Trophoblast cell (in vitro differentiated cells and primary cell): ENCODE measurements at regions not wholly inside any gene's neighbourhood (a gene's known extent, or its start where the extent isn't known, plus 50 kb on each side); places are given as distances from the start of the nearest gene placed in this dataset.

Experiments used
- DNase-seq, 2 donors: peaks; one replicate each; pipeline ENCODE4 v3.0.0-alpha.2; 2016
- H2AFZ ChIP-seq: 2 replicates; pipeline ENCODE4 v1.6.1; 2013; ENCODE audit warnings: low read length, moderate library complexity, mild to moderate bottlenecking; ENCODE audit not compliant: insufficient read depth, poor library complexity
- H2AK5ac ChIP-seq: 2 replicates; pipeline ENCODE4 v1.6.1; 2013; ENCODE audit warnings: mild to moderate bottlenecking, low read length
- H2BK120ac ChIP-seq: 2 replicates; pipeline ENCODE4 v1.6.1; 2013; ENCODE audit warnings: low read length, mild to moderate bottlenecking, moderate library complexity; ENCODE audit not compliant: insufficient read depth, poor library complexity
- H2BK12ac ChIP-seq: 2 replicates; pipeline ENCODE4 v1.6.1; 2013; ENCODE audit warnings: mild to moderate bottlenecking, low read length, moderate library complexity
- H2BK5ac ChIP-seq: 2 replicates; pipeline ENCODE4 v1.6.1; 2013; ENCODE audit warnings: low read length, low read depth, moderate library complexity, mild to moderate bottlenecking; ENCODE audit not compliant: poor library complexity
- H3K14ac ChIP-seq: 2 replicates; pipeline ENCODE4 v1.6.1; 2013; ENCODE audit warnings: mild to moderate bottlenecking, low read length
- H3K18ac ChIP-seq: 2 replicates; pipeline ENCODE4 v1.6.1; 2013; ENCODE audit warnings: mild to moderate bottlenecking, low read length
- H3K23ac ChIP-seq: 2 replicates; pipeline ENCODE4 v1.6.1; 2013; ENCODE audit warnings: low read length
- H3K27ac ChIP-seq: 2 replicates; pipeline ENCODE4 v1.5.1; 2013; ENCODE audit warnings: low read depth, mild to moderate bottlenecking, inconsistent platforms, low read length, moderate library complexity
- H3K27me3 ChIP-seq: 2 replicates; pipeline ENCODE4 v1.6.1; 2013; ENCODE audit warnings: inconsistent platforms, mild to moderate bottlenecking, low read length, moderate library complexity; ENCODE audit not compliant: insufficient read depth
- H3K36me3 ChIP-seq, 2 experiments: 1 replicate in 1 of 2; 2 replicates in 1 of 2; pipeline ENCODE4 v1.6.1; 2013; ENCODE audit warnings: low read length in 2 of 2, mild to moderate bottlenecking in 2 of 2, moderate library complexity in 1 of 2; ENCODE audit not compliant: insufficient read depth in 2 of 2, control insufficient read depth in 1 of 2
- H3K4ac ChIP-seq: 2 replicates; pipeline ENCODE4 v1.6.1; 2013; ENCODE audit warnings: low read depth, mild to moderate bottlenecking, low read length, moderate library complexity
- H3K4me1 ChIP-seq, 2 experiments: 1 replicate in 1 of 2; 2 replicates in 1 of 2; pipeline ENCODE4 v1.6.1; 2013; ENCODE audit warnings: low read length in 2 of 2, mild to moderate bottlenecking in 2 of 2, moderate library complexity in 1 of 2; ENCODE audit not compliant: insufficient read depth in 2 of 2, control insufficient read depth in 1 of 2
- H3K4me2 ChIP-seq: 2 replicates; pipeline ENCODE4 v1.6.1; 2013; ENCODE audit warnings: inconsistent platforms, mild to moderate bottlenecking, low read length, moderate library complexity
- H3K4me3 ChIP-seq: 2 replicates; pipeline ENCODE4 v1.5.1; 2013; ENCODE audit warnings: mild to moderate bottlenecking, low read depth, low read length, inconsistent platforms
- H3K79me1 ChIP-seq: one replicate; pipeline ENCODE4 v1.6.1; 2013; ENCODE audit warnings: low read length
- H3K79me2 ChIP-seq: 2 replicates; pipeline ENCODE4 v1.6.1; 2013; ENCODE audit warnings: low read length, mild to moderate bottlenecking; ENCODE audit not compliant: control insufficient read depth, insufficient read depth, poor library complexity
- H3K9ac ChIP-seq: 2 replicates; pipeline ENCODE4 v1.6.1; 2013; ENCODE audit warnings: mild to moderate bottlenecking, low read length
- H3K9me3 ChIP-seq: 2 replicates; pipeline ENCODE4 v1.6.1; 2013; ENCODE audit warnings: low read depth, mild to moderate bottlenecking, control low read depth, inconsistent platforms, low read length; ENCODE audit not compliant: insufficient read depth
- H4K12ac ChIP-seq: 2 replicates; pipeline ENCODE4 v1.6.1; 2013; ENCODE audit warnings: low read depth, mild to moderate bottlenecking, low read length, moderate library complexity
- H4K8ac ChIP-seq: 2 replicates; pipeline ENCODE4 v1.6.1; 2013; ENCODE audit warnings: low read depth, mild to moderate bottlenecking, low read length, moderate library complexity
- H4K91ac ChIP-seq: one replicate; pipeline ENCODE4 v1.6.1; 2013; ENCODE audit warnings: low read depth, mild to moderate bottlenecking, low read length, moderate library complexity
- WGBS: extraction: QIAGEN DNeasy Blood & Tissue Kit; methylation state at CpG from one replicate; pipeline ENCODE4 v1.1.7; 2013; ENCODE audit warnings: missing lambda C conversion rate; ENCODE audit not compliant: insufficient read length, insufficient coverage; ENCODE audit errors: extremely low coverage; 5-methylcytosine and 5-hydroxymethylcytosine counted together

DNA sequence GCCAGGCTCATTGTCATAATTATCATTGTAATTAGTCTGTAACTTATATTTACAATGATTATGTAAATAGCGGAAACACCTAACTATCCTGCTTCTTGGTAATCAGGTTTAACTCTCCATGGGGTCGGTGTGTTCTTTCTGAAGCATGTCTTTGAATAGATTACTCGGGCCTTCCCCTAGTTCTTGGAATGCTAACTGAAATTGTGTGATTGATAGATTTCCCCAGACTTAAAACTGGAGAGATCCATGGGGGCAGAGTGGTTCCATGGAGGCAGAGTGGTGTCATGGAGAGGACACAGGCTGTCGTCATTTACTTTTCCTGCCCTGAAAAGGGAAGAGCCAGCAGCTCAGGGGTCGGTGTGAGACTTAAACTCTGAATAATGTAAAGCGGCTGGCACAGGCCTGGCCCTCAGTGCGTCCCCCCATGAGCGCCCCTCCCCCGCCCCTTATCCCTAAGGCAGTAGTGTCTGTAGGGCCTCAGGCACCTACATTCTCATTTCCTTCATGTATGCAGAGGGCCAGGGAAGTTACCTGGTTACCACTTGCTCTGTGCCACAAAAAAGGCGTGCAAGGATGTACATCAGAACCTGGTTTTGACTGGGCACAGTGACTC lies 225.1 kb downstream of the TM9SF2 start:
- Histone ChIP-seq H4K91ac (no peak overlapping the region), H4K8ac (no peak overlapping the region), H4K12ac (no peak overlapping the region), H3K9me3 (peaks cover 2% of the 10 kb centered on the region), H2BK5ac (no peak overlapping the region), H3K4ac (no peak overlapping the region), H2BK12ac (no peak overlapping the region), H3K4me2 (no peak overlapping the region), H3K79me2 (no peaks in the 10 kb centered on the region), H3K18ac (no peak overlapping the region), H2AFZ (no peak overlapping the region), H3K36me3 (no peaks in the 10 kb centered on the region), H3K9ac (no peak overlapping the region), H2AK5ac (no peak overlapping the region), H3K27ac (no peak overlapping the region), H3K23ac (no peak overlapping the region), H3K4me3 (no peak overlapping the region), H3K27me3 (no peaks in the 10 kb centered on the region), H3K14ac (no peak overlapping the region), H3K4me1 (peaks cover 3 to 9% of the 10 kb centered on the region in 2 experiments), H3K79me1 (no peaks in the 10 kb centered on the region), H2BK120ac (no peak overlapping the region)
- no CpG with 5 or more reads among the region's 10 CpGs for WGBS
- DNase-seq, result no peak

DNA sequence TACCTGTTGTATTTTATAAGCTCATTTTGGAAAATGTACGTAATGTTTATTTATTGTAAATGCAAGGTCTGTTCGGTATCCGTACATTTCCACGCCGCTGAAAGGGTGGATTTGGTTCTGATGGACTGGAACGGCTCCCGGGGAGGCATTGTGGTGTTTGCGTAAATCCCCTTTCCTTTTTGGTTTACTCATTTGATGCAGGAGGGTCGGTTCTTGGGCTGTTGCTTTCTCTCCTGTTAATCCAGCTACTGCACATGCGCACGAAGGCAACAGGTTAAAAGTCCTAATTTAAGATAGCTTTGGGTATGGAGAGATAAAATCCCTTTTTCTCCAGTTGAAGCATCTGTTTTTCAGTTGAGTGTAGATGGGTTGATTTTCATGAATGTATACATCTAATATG lies 224.4 kb downstream of the TM9SF2 start:
- H2AK5ac ChIP-seq, result no peak overlapping the region
- H3K36me3 ChIP-seq, result no peaks in the 10 kb centered on the region
- no peak overlapping the region for H2BK12ac ChIP-seq
- H4K12ac ChIP-seq, result no peak overlapping the region
- H3K23ac ChIP-seq, result no peak overlapping the region
- no peaks in the 10 kb centered on the region for H3K27me3 ChIP-seq
- no peak overlapping the region for H3K27ac ChIP-seq
- no peak overlapping the region for H4K91ac ChIP-seq
- H2BK5ac ChIP-seq, result no peak overlapping the region
- H3K4me2 ChIP-seq, result no peak overlapping the region
- no CpG with 5 or more reads among the region's 11 CpGs for WGBS
- peaks cover 3 to 9% of the 10 kb centered on the region in 2 experiments for H3K4me1 ChIP-seq
- H4K8ac ChIP-seq, result no peak overlapping the region
- H3K14ac ChIP-seq, result no peak overlapping the region
- DNase-seq, result no peak
- no peak overlapping the region for H3K4ac ChIP-seq
- H3K9me3 ChIP-seq, result peaks cover 2% of the 10 kb centered on the region
- no peaks in the 10 kb centered on the region for H3K79me1 ChIP-seq
- H3K4me3 ChIP-seq, result no peak overlapping the region
- no peak overlapping the region for H2BK120ac ChIP-seq
- no peak overlapping the region for H3K18ac ChIP-seq
- H3K9ac ChIP-seq, result no peak overlapping the region
- H2AFZ ChIP-seq, result no peak overlapping the region
- no peaks in the 10 kb centered on the region for H3K79me2 ChIP-seq

DNA sequence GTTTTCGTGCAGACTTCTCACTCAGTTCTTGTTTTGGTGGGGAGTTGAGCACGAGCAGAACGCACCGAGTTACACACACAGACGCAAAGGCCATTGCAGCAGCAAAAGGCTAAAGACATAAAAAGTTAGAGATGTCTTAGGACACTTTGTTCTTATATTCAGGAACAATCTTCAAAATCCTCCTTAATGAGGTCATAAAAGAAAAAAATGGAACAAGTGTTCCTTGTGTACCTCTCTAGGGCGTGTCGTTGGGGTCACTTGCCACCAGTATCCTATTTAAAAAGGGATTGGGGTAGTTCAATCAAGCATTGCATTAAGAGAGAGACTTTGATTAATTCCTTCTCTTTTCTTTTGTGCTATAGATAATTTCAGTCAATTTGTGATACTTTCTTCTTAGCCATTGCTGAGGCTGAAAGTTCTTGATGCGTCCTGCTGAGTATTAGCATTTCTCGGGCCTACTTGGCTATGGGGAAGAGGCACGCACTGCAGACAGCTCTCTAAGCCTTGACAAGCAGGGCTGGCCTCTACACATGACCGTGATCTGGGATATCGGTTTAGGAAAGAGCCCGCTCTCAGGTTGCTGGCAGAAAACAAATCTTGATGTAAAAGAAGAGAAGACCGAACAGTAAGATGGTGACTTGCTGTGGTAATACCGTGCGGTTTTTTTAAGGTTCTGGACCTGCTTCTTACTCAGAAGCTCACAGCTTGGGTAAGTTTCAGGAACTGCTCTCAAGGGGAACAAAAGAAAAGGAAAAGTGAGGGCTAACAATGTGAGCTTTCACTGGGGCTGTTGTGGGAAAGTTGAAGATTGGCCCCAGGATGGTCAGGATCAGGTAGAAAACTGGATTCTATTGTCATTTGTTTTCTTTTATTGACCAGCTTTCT lies 223.6 kb downstream of the TM9SF2 start:
- H4K91ac ChIP-seq, result no peak overlapping the region
- no peak overlapping the region for H2BK120ac ChIP-seq
- H3K4me2 ChIP-seq, result no peak overlapping the region
- DNase-seq, result no peak
- no peaks in the 10 kb centered on the region for H3K27me3 ChIP-seq
- H2AFZ ChIP-seq, result no peak overlapping the region
- H3K27ac ChIP-seq, result no peak overlapping the region
- H3K36me3 ChIP-seq, result no peaks in the 10 kb centered on the region
- H3K9me3 ChIP-seq, result peaks cover 2% of the 10 kb centered on the region
- no peak overlapping the region for H4K8ac ChIP-seq
- no peak overlapping the region for H3K14ac ChIP-seq
- no peak overlapping the region for H3K23ac ChIP-seq
- H2BK5ac ChIP-seq, result no peak overlapping the region
- H3K4me1 ChIP-seq, result peaks cover 3 to 9% of the 10 kb centered on the region in 2 experiments
- H3K9ac ChIP-seq, result no peak overlapping the region
- no peaks in the 10 kb centered on the region for H3K79me2 ChIP-seq
- H2BK12ac ChIP-seq, result no peak overlapping the region
- no peak overlapping the region for H3K4ac ChIP-seq
- H3K79me1 ChIP-seq, result no peaks in the 10 kb centered on the region
- WGBS, result no CpG with 5 or more reads among the region's 16 CpGs
- H3K4me3 ChIP-seq, result no peak overlapping the region
- no peak overlapping the region for H2AK5ac ChIP-seq
- H4K12ac ChIP-seq, result no peak overlapping the region
- no peak overlapping the region for H3K18ac ChIP-seq

DNA sequence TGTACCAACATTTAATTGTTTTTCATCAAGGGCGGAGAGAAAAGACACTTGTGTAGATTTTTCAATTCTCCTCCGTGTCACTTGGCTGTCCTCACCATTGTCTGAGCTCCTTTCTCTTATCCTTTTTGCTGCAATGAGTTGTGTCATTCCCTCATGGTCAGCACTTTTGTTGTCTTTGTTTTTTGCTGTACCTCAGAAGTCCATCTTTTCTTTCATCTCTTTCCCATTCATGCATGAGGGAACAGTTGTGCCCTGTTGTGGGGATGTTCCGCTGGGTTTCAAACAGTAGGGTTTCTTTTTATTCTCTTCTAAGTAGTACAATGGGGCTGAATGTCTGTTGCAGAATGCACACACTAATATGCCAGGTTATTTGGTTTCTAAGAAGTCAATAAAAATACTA lies 222.6 kb downstream of the TM9SF2 start:
- no peak overlapping the region for H3K4me2 ChIP-seq
- WGBS, result no CpG with 5 or more reads among the region's 3 CpGs
- no peak overlapping the region for H2AFZ ChIP-seq
- H4K91ac ChIP-seq, result no peak overlapping the region
- no peaks in the 10 kb centered on the region for H3K36me3 ChIP-seq
- H3K27ac ChIP-seq, result no peak overlapping the region
- peak overlapping the region; percentile 12 for H3K23ac ChIP-seq
- no peak overlapping the region for H2AK5ac ChIP-seq
- H2BK12ac ChIP-seq, result no peak overlapping the region
- H3K79me1 ChIP-seq, result no peaks in the 10 kb centered on the region
- H4K8ac ChIP-seq, result no peak overlapping the region
- H3K4ac ChIP-seq, result no peak overlapping the region
- no peak overlapping the region for H3K4me3 ChIP-seq
- no peak overlapping the region for H4K12ac ChIP-seq
- no peak overlapping the region for H2BK5ac ChIP-seq
- H3K9me3 ChIP-seq, result no peaks in the 10 kb centered on the region
- no peak for DNase-seq
- no peak overlapping the region for H3K18ac ChIP-seq
- H3K27me3 ChIP-seq, result no peaks in the 10 kb centered on the region
- H3K14ac ChIP-seq, result no peak overlapping the region
- no peaks in the 10 kb centered on the region for H3K79me2 ChIP-seq
- peaks cover 3 to 9% of the 10 kb centered on the region in 2 experiments for H3K4me1 ChIP-seq
- no peak overlapping the region for H3K9ac ChIP-seq
- H2BK120ac ChIP-seq, result no peak overlapping the region
